ENCODE measurements at regions not wholly inside any gene's neighbourhood (a gene's known extent, or its start where the extent isn't known, plus 50 kb on each side); places are given as distances from the start of the nearest gene placed in this dataset.

DNA sequence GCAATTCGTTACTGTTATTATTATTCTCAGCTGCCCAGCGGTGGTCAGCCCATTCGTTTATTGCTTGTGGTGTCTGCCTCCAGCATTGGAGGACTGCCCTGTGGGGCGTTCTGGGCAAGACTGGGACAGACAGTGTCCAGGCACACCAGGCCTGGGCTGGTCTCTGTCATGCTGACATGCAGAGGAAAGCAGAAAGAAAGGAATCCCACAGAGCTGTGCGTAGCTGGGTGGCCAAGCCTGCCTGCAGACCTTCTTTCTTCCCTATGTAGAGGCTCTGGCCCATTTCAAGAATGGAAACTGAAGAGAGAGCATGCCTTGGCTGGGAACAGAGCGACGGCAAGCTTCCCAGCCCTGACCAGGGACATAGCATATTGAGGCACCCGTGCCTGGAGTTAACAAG, 525.3 kb upstream of the TBX3 start:
- in situ Hi-C loops (cut with MboI; ENCODE audit: low sequenced_read_pairs): no loop called here

DNA sequence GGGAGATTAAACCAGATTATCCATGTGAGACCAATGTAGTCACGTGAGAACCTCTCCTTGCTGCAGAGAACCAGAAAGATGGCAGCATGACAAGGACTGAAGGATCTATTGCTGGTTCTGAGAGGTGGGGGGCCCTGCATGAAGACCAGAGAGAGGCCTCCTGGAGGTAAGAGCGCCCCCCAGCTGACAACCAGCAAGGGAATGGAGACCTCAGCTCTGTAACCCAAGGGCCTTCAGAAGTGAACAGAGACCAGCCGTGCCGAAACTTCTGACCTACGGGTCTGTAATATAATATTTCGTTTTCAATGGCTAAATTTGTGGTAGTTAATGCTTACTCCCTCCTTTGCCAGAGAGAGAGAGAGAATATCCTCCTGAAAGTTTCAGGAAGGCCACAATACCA, 524.1 kb upstream of the TBX3 start:
- in situ Hi-C loops (cut with MboI; ENCODE audit: low sequenced_read_pairs): no loop called here

DNA sequence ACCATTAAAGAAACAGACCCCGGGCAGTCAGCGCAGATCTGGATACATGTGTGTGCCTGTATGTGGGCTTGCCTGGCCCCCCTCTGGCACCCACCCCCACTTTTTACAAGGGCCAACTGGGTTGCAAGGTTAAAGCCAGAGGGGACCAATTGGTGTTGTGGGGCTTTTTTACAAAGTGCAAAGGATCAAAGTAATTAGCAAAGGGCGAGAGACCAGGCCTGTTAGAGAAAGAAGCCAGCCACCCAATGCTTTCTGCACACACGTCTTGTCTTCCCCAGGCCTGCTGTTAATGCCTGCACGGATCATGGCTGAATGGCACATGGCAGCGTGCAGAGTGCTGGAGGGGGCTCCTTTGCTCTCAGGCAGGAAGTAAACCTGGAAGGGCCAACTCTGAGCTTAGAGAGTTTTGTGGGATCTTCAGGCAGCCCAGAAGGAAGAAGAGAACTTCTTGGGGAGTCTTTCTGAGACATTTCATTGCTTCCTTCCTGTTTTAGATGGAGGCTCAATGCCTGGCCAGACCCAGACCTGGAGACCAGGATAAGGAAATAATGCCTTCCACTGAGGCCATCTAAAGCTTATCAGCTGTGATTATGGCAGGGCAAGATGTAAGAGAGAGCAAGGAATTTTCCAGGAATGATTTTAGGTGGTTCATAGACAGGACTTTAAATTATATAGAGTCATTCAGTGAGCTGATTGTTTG, 523.4 kb upstream of the TBX3 start:
- in situ Hi-C loops (cut with MboI; ENCODE audit: low sequenced_read_pairs): no loop called here

DNA sequence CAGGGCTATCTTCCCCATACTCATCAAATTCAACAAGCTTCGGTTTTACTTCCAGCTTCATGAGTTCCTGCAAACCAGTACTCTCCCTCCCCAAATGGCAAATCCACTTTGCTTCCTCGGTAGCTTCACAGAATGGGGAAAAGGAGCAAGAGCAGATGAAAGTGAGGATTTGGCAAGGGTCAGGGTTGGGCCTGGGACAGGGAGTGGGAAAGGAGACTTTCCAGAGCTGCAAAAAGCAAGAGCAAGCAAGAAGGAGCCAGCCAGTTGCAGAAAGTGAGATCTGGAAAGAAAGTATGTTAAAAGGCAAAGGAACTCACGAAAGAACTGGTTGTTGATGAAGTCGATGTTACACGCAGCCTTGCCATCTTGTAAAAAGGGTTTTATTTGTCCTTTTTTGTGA, 522.8 kb upstream of the TBX3 start:
- in situ Hi-C loops (cut with MboI; ENCODE audit: low sequenced_read_pairs): no loop called here

DNA sequence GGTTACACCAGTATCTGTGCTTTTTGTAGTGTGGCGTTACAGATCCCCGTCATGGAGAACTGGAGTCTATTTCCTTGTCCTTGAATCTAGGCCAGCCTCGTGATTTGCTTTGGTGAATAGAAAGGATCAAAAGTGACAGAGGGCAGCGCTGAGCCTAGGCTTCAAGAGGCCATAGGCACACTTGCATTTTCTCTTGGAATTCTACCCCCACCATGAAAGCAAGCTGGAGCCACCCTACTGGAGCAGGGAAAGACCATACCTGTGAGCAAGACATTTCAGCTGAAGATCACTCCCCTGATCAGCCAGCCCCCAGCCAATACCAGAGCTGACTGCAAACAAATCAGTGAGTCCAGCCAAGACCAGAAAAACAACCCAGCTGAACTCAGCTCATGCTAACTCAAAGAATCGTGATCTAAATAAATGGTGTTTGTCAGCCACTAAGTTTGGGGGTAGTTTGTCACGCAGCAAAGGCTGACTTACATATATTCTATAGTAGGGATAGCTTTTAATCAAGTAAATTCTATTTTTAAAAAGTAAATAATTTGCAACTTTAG, 521.9 kb upstream of the TBX3 start:
- in situ Hi-C loops (cut with MboI; ENCODE audit: low sequenced_read_pairs): no loop called here

DNA sequence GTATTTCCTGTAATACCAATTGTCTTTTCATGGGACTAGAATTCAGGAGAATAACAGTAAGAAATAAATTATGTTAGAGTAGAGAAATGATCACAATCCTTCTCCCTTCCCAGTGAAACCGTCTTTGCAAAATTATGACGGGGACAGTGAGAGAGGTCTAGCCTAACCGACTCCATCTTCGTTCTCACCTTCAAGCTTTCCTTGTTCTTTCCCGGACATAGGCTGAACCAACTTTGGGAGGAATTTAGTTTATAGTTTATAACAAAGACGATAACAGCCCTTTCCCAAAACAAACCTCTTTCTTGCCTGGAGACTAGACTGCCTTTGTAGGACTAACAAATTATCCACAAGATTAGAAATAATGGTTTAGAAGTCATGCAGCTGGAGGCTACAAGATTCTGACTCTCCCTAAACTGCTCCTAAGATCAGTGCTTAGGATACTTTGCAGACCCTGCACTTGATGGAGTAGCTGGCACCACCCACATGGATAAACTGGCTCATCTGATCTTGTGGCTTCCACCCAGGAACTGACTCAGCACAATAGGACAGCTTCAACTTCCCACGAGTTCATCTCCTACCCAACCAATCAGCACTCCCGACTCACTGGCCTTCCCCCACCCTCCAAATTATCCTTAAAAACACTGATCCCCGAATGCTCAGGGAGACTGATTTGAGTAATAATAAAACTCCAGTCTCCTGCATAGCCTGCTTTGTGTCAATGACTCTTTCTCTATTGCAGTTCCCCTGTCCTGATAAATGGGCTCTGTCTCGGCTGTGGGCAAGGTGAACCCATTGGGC, 521.2 kb upstream of the TBX3 start:
- in situ Hi-C loops (cut with MboI; ENCODE audit: low sequenced_read_pairs): no loop called here

DNA sequence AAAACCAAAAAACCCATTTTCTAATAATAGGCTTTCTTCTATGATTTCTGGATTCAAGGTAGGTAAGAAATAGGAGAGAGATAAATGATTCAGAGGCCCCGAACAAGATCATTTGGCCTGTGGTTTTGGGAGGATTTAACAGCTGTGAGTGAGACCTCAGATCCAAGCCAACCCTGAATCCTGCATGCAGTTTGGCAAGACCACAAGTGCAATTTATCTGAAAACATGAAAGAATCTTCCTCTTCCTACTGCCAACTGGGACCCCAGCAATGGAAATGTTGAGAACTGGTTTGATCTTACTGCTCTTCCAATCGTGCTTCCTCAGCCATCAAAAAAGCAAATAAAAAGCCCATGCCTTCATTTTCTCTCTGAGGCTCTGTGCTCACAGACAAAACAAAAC, 519.7 kb upstream of the TBX3 start:
- in situ Hi-C loops (cut with MboI; ENCODE audit: low sequenced_read_pairs): no loop called here

DNA sequence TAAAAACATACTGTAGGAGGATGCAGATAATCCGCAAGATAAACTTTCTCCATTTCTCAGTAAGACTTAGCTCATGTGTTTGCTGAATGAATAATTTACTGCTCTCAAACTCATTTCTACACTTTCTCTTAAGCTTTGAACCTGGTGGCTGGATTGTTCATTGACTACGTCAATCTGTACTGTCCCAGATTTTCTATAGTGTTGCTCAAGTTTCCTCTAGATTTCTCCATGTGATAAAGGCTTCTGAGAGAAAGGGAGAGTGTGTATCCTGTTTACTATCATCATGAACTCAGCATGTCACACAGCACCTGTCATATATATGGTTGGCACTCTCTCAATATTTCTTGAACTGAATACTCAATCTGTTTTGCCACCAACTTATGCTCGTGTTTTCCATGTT, 518.0 kb upstream of the TBX3 start:
- in situ Hi-C loops (cut with MboI; ENCODE audit: low sequenced_read_pairs): no loop called here

DNA sequence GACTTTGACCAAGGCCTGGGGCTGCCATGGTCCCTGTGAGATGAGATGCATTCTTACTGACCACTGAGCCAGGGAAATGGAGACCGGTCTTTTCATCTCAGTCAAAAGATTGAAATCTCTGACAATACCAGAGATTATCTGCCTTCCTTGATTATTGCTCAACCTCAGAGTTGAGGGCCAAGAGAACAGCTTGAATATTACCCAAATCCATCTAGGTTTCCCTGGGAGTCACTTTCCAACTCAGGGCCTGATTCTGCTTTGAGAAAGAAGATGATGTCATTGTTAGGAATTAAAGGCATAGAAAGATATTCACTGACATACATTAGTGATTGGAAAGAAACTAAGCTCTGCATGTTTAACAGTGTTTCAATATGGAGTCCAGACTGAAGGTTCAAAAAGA, 515.9 kb upstream of the TBX3 start:
- in situ Hi-C loops (cut with MboI; ENCODE audit: low sequenced_read_pairs): no loop called here

DNA sequence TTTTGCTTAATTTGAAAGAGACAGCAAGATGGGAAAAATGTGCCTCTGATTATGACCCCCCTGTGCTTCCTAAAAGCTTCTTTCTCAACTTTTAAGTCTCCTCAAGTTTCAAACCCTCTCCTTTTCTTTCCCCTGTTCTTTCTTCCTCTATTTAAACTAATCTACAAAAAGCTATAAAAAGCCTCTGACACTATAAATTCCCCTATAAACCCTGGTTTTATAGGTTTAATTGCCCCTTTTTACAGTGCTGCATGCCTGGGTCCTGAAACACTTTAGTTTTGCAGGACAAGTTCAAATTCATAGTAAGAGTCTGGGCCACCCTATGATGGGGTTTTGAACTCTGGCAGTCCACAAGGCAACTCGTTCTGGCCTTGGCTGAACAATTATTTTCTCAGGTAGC, 510.9 kb upstream of the TBX3 start:
- in situ Hi-C loops (cut with MboI; ENCODE audit: low sequenced_read_pairs): no loop called here

DNA sequence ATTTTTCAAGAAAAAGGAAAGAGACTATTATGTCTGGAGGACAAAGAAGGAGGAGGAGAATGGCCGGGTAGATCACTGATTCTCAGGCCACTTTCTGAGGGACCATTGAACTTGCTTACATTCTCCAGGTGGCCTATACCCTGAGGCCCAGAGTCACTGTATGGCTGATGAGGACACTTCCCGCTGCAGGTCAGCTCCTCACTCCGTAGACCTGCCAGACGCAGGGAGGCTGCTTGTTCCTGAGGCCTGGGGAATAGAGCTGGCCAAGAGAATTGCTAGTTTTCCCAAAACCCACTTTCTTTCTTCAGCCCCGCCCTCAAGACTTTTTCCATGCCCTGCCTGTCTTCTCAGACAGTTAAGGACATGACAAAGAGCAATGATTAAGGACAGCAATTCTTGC, 510.5 kb upstream of the TBX3 start:
- in situ Hi-C loops (cut with MboI; ENCODE audit: low sequenced_read_pairs): no loop called here

DNA sequence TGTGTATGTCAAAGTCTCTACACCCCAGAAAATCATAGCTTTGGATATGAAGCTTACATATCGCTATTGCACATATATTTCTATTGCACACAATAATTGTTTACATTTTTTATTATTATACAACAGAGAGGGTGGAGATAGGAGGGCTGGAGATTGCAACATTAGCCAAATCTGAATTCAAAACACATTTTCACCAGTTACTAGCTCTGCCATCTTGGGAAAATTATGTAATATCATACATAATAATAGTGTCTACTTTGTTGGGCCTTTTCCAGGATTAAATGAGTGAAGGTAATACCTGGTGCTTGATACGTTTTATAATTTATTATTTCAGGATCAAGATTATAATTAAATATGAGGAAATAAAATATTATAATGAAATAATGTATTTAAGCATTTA, 507.4 kb upstream of the TBX3 start:
- in situ Hi-C loops (cut with MboI; ENCODE audit: low sequenced_read_pairs): no loop called here

DNA sequence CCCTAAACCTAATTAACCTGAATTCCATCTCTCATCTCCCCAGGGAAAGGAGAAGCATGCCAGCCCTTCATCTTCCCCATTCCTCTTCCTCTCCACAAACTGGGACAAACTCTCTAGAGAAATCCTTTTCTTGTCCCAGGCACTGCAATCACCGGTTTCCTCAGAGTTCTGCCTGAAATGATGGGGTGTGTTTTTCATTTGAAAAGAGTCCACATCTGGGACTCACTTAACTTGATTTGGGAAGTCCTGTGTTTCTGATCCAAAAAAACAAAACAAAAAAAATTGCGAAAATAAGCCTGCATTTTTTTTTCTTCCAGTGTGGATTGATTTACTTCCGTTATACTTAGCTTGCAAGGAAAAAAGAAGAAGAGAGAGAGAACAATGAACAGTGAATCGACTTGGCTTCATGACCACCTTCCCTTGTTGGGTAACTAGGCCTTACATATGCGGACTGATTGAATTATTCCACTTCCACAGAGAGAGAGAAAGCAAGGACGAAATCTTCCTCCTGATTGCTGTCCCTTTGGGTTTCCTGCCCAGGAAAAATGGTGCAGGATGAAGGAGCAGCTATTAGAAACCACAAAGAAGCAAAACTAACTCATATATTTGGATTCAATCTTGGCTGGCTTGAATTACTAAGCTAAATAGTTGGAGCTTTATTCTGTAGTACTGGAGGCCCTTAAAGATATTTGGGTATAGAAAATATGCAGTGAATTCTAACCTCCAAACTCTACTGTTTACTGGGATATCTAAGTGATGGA, 506.2 kb upstream of the TBX3 start:
- in situ Hi-C loops (cut with MboI; ENCODE audit: low sequenced_read_pairs): no loop called here

DNA sequence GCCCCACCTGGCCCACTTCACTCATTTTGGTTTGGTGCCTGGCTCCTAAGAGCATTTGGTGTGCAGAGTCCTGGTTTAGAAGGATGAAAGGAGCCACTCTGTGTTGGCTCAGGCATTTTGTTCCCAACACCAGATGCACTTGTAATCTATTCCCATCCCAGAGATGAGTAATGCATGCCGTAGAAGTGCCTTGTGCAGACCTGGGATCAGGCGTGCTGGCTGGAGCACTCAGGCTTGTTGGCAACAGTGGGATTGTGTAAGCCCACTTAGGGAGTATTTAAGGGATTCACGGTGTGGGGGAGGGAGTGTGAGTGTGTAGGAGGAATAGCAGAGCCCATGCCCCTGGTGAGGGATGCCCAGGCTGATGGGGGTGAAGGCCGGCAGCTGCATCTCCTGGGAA, 501.5 kb upstream of the TBX3 start:
- in situ Hi-C loops (cut with MboI; ENCODE audit: low sequenced_read_pairs): no loop called here

DNA sequence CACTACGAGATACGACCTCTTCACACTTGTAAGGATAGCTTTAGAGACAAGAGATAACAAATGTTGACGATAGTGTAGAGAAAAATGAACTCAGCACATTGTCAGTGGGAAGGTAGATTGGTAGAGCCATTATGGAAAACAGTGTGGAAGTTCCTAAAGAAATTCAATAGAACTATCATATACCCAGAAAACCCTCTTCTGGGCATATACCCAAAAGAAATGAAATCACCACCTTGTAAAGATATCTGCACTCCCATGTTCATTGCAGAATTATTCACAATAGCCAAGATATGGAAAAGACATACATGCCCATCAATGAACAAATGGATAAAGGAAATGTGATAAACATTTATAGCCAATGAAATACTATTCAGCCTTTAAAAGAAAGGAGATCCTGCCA, 499.8 kb upstream of the TBX3 start:
- in situ Hi-C loops (cut with MboI; ENCODE audit: low sequenced_read_pairs): no loop called here

DNA sequence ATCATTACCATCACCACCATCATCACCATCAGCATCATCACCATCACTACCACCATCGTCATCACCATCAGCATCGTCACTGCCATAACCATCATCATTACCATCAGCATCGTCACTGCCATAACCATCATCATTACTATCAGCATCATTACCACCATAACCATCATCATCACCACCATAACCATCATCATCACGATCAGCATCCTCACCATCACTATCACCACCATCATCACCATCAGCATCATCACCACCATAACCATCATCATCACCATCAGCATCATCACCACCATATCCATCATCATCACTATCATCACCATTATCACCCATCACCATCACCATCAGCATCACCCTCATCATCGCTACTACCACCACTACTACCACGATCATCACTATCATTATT, 493.9 kb upstream of the TBX3 start:
- in situ Hi-C loops (cut with MboI; ENCODE audit: low sequenced_read_pairs): no loop called here

DNA sequence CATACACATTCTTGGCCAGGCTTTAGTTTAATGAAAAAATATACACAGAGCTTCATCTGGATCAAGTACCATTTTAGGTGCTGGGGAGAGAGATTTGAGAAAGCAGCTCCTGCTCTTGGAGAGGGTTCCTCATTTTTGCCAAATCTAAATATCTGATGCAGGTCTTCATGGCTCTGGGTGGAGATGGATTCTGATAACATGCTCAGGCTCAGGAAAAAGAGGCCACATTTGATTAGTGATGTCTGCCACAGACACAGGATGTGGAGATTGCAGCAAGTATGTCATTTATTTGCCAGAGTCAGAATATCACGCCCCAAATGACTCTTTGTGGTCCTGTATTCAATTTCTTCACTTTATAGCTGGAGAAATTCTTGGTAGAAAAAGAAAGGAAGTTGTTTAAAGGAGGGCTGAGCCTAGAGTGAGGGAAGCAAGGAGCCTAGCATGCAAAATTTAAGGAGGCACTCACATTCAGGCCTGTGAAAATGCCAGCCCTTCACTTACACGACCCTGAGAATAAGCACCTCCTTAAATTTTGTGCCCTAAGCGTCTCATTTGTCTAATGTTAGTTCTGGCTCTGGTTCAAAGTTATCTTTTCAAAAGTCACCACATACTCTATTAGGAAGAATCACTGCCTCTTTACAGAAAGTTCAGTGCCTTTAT, 492.9 kb upstream of the TBX3 start:
- in situ Hi-C loops (cut with MboI; ENCODE audit: low sequenced_read_pairs): no loop called here

DNA sequence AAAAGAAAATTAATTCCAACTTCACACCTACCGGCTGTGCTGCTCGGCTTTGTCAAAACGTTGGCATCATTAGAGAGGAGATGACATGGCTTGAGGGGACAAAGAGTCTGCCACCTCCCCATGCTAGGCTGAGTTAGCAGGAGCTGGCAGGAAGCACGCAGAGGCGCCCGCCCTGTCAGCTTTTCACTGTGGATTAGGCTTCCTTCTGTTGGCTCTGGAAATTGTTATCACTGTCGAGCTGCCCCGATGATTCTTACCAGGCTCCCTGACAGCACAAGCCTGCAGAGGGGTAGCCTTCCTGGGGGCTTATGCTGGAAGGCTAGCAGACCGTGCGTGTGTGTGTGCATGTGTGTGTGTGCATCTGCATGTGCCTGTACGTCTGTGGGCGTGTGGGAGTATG, 490.9 kb upstream of the TBX3 start:
- in situ Hi-C loops (cut with MboI; ENCODE audit: low sequenced_read_pairs): no loop called here

DNA sequence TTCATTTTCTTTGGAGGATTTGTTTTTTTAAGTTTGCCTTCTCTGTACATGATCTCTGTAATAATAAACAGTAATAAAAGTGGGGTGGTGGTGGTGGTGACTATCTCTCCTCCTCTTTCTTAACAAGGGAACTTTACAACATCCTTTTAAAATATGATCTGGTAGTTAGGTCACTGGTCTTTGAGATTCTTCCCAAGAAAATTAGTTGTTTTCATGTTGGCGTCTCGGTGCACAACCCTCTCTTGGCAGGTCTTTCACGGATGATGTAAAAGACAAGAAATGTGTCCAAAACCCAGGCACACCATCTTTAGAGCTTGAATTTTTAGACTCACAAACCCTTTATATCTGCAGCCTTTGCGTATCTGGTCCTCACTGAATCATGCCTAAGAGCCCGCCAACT, 488.5 kb upstream of the TBX3 start:
- in situ Hi-C loops (cut with MboI; ENCODE audit: low sequenced_read_pairs): no loop called here

DNA sequence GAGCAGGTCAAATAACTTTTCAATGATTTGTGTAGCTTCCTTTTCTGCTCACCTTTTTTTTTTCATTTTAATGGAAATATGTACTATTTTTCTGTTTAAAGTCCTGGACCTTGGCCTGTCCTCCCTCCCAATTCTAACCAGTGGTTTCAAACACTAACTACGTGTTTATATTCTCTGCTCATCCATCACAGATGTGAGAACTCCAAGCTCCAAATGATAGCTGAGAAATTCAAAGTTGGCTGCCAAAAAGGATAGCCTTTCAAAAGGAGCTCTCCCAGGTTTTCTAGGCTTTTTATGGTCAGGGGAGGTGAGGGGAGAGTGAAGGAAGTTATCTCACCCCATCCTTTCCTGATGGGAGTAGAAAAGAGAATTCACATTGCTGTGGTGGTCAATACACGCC, 486.0 kb upstream of the TBX3 start:
- in situ Hi-C loops (cut with MboI; ENCODE audit: low sequenced_read_pairs): no loop called here

DNA sequence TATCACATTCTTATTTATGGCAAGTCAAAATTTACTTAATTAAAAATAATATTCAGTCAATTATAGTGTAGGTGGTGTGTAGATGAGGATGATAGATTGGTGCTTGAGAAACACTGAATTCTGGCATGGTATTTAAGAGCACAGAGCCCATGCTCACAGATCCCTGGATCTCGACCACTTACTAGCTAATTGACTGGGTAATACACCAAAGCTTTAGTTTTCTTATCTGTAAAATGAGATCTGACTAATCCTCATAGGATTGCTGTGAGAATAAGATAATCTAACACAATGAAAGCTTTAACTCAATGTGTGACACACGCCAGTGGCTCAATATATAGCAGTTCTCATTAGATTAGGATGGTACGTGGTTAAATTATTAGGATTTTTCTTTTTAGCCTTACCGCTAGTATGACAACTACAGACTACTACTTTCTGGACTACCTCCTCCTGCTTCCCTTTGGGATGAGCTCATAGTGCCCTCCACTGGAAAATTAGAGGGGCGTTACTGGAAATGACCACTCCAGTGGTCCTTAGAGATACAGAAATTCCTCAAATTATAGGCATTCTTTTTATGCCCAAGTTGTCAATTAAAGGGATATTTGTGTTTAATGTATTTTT, 482.8 kb upstream of the TBX3 start:
- in situ Hi-C loops (cut with MboI; ENCODE audit: low sequenced_read_pairs): no loop called here

All from HL-60/S4 (cell line).